ENCODE measurements at regions not wholly inside any gene's neighbourhood (a gene's known extent, or its start where the extent isn't known, plus 50 kb on each side); places are given as distances from the start of the nearest gene placed in this dataset.

GRCh38 chr6:76707630-76708029 lies 635.2 kb upstream of the IMPG1 start:
- no peak for TF ChIP-seq CTCF (IDR thresholded peaks at IDR 0.05)
- Histone ChIP-seq H3K36me3 (ENCODE audit: control insufficient read depth, insufficient read depth, low read length) (no peaks in the 10 kb centered on the region), H3K4me3 (ENCODE audit: low read length) (no peak overlapping the region), H3K9me3 (ENCODE audit: control insufficient read depth, insufficient read depth, low read length) (no peaks in the 10 kb centered on the region), H3K27ac (ENCODE audit: low read length) (no peak overlapping the region), H3K27me3 (ENCODE audit: control insufficient read depth, insufficient read depth, low read length) (no peaks in the 10 kb centered on the region), H3K4me1 (ENCODE audit: control insufficient read depth, insufficient read depth, low read length) (no peaks in the 10 kb centered on the region)
- Mint-ChIP-seq H3K4me3 (no peak overlapping the region), H3K27ac (no peak overlapping the region), H3K27me3 (ENCODE audit: low read depth in 2 of 2) (no peaks in the 10 kb centered on the region), H3K36me3 (peaks cover 10% of the 10 kb centered on the region), H3K4me1 (no peaks in the 10 kb centered on the region), H3K9me3 (peaks cover 11% of the 10 kb centered on the region in 2 donors)
- intact Hi-C loops (cut with micrococcal nuclease) = no loop called here
- DNase-seq (no peak), ATAC-seq (no peak)

- intact Hi-C loops (cut with micrococcal nuclease) = no loop called here
- ATAC-seq (no peak), DNase-seq (no peak)
- Mint-ChIP-seq H3K9me3 (peaks cover 12 to 16% of the 10 kb centered on the region in 2 donors), H3K27me3 (ENCODE audit: low read depth in 2 of 2) (no peaks in the 10 kb centered on the region), H3K27ac (no peak overlapping the region), H3K4me3 (no peak overlapping the region), H3K4me1 (no peaks in the 10 kb centered on the region), H3K36me3 (peaks cover 10% of the 10 kb centered on the region)
- Histone ChIP-seq H3K4me3 (ENCODE audit: low read length) (no peak overlapping the region), H3K27me3 (ENCODE audit: control insufficient read depth, insufficient read depth, low read length) (no peaks in the 10 kb centered on the region), H3K27ac (ENCODE audit: low read length) (no peak overlapping the region), H3K9me3 (ENCODE audit: control insufficient read depth, insufficient read depth, low read length) (no peaks in the 10 kb centered on the region), H3K4me1 (ENCODE audit: control insufficient read depth, insufficient read depth, low read length) (no peaks in the 10 kb centered on the region), H3K36me3 (ENCODE audit: control insufficient read depth, insufficient read depth, low read length) (no peaks in the 10 kb centered on the region)
- no peak for TF ChIP-seq CTCF (IDR thresholded peaks at IDR 0.05)
- WGBS (ENCODE audit: insufficient coverage) = 78% methylated on average over 1 of the region's 1 CpG
Observed at GRCh38 chr6:76706631-76707030, 634.2 kb upstream of the IMPG1 start.

- intact Hi-C loops (cut with micrococcal nuclease) = no loop called here
- H3K4me1 ChIP-seq (ENCODE audit: control insufficient read depth, insufficient read depth, low read length) = no peaks in the 10 kb centered on the region
- no peak overlapping the region for H3K4me3 ChIP-seq (ENCODE audit: low read length)
- H3K27me3 ChIP-seq (ENCODE audit: control insufficient read depth, insufficient read depth, low read length) = no peaks in the 10 kb centered on the region
- no peaks in the 10 kb centered on the region for H3K27me3 Mint-ChIP-seq (ENCODE audit: low read depth in 2 of 2)
- H3K9me3 Mint-ChIP-seq = peaks cover 12 to 16% of the 10 kb centered on the region in 2 donors
- TF ChIP-seq CTCF (IDR thresholded peaks at IDR 0.05) = no peak
- no peaks in the 10 kb centered on the region for H3K36me3 ChIP-seq (ENCODE audit: control insufficient read depth, insufficient read depth, low read length)
- no peak for DNase-seq
- no peak overlapping the region for H3K27ac Mint-ChIP-seq
- no peaks in the 10 kb centered on the region for H3K9me3 ChIP-seq (ENCODE audit: control insufficient read depth, insufficient read depth, low read length)
- no peak overlapping the region for H3K27ac ChIP-seq (ENCODE audit: low read length)
- H3K36me3 Mint-ChIP-seq = peaks cover 10% of the 10 kb centered on the region
- no peaks in the 10 kb centered on the region for H3K4me1 Mint-ChIP-seq
- no peak overlapping the region for H3K4me3 Mint-ChIP-seq
- WGBS (ENCODE audit: insufficient coverage) = 83% methylated on average over 1 of the region's 2 CpGs
- ATAC-seq = no peak
Observed at GRCh38 chr6:76706086-76706485, 633.6 kb upstream of the IMPG1 start.

GRCh38 chr6:76703786-76704185 lies 631.3 kb upstream of the IMPG1 start:
- no peak for ATAC-seq
- no peak overlapping the region for H3K27ac Mint-ChIP-seq
- DNase-seq = no peak
- intact Hi-C loops (cut with micrococcal nuclease) = no loop called here
- no peaks in the 10 kb centered on the region for H3K4me1 Mint-ChIP-seq
- no peak for TF ChIP-seq CTCF (IDR thresholded peaks at IDR 0.05)
- peaks cover 10% of the 10 kb centered on the region for H3K36me3 Mint-ChIP-seq
- Histone ChIP-seq H3K4me3 (ENCODE audit: low read length) (no peak overlapping the region), H3K36me3 (ENCODE audit: control insufficient read depth, insufficient read depth, low read length) (no peaks in the 10 kb centered on the region), H3K4me1 (ENCODE audit: control insufficient read depth, insufficient read depth, low read length) (no peaks in the 10 kb centered on the region), H3K27me3 (ENCODE audit: control insufficient read depth, insufficient read depth, low read length) (no peaks in the 10 kb centered on the region), H3K27ac (ENCODE audit: low read length) (no peak overlapping the region), H3K9me3 (ENCODE audit: control insufficient read depth, insufficient read depth, low read length) (no peaks in the 10 kb centered on the region)
- peaks cover 10 to 17% of the 10 kb centered on the region in 2 donors for H3K9me3 Mint-ChIP-seq
- WGBS (ENCODE audit: insufficient coverage) = no CpG with 5 or more reads among the region's 1 CpG
- H3K4me3 Mint-ChIP-seq = no peak overlapping the region
- H3K27me3 Mint-ChIP-seq (ENCODE audit: low read depth in 2 of 2) = no peaks in the 10 kb centered on the region

Data from natural killer cell (primary cell).